BJ (cell line): ENCODE measurements at regions not wholly inside any gene's neighbourhood (a gene's known extent, or its start where the extent isn't known, plus 50 kb on each side); places are given as distances from the start of the nearest gene placed in this dataset.

Experiments
- CTCF ChIA-PET: fragments of 350-600 bp; formaldehyde crosslinking; extraction: SDS; loops from one replicate; lab custom pipeline; 2021; ENCODE audit warnings: antibody characterized with exemption, inconsistent platforms; lab: Yijun Ruan, JAX
- POLR2A ChIA-PET: fragments of 300-600 bp; sonication (Branson Sonifier 250); formaldehyde crosslinking; extraction: SDS; loops from one replicate; lab custom pipeline; 2021; ENCODE audit warnings: antibody characterized with exemption; lab: Charles Lee
- DNase-seq: peaks from one replicate; pipeline ENCODE4 v3.0.0-alpha.2; 2011; ENCODE audit warnings: low read depth
- H3K27me3 ChIP-seq: 2 replicates; pipeline ENCODE4 v1.6.0; 2011; ENCODE audit warnings: low read length; ENCODE audit not compliant: control insufficient read depth, insufficient read depth
- H3K36me3 ChIP-seq: 2 replicates; pipeline ENCODE4 v1.5.1; 2011; ENCODE audit warnings: low read length; ENCODE audit not compliant: control insufficient read depth, insufficient read depth
- H3K4me3 ChIP-seq: 2 replicates; pipeline ENCODE4 v1.5.1; 2011; ENCODE audit warnings: low read depth, mild to moderate bottlenecking, control low read depth, low read length
- CTCF ChIP-seq: IDR thresholded peaks from 2 replicates; pipeline ENCODE4 v1.5.1; 2011; ENCODE audit warnings: low read depth, mild to moderate bottlenecking, control low read depth, inconsistent platforms, low read length, moderate library complexity; ENCODE audit not compliant: insufficient read depth

- Histone ChIP-seq H3K27me3 (no peaks in the 10 kb centered on the region), H3K4me3 (no peak overlapping the region), H3K36me3 (no peaks in the 10 kb centered on the region)
- POLR2A ChIA-PET, result no interaction called here
- no peak for TF ChIP-seq CTCF
- CTCF ChIA-PET, result interaction anchor here (1.3 kb wide), 1 partner anchor 1116 kb away, joined by 3 read pairs; no protein-coding TSS in a partner anchor
- DNase-seq, result no peak
These were observed 206.7 kb downstream of the SETD4 start for GRCh38 chr21:35853321-35854239.

GRCh38 chr21:35852820-35853219 is 207.5 kb downstream of the SETD4 start:
- TF ChIP-seq CTCF, result no peak
- ChIA-PET CTCF (interaction anchor here (1.2 kb wide), 1 partner anchor 29 kb away, joined by 6 read pairs; no protein-coding TSS in a partner anchor), POLR2A (no interaction called here)
- Histone ChIP-seq H3K4me3 (no peak overlapping the region), H3K27me3 (no peaks in the 10 kb centered on the region), H3K36me3 (no peaks in the 10 kb centered on the region)
- no peak for DNase-seq

- peak overlapping the region; percentile 18; the same call in 1 of the 2 replicates for H3K4me3 ChIP-seq
- ChIA-PET CTCF (interaction anchor here (0.9 to 2.6 kb wide), 10 partner anchors 9 to 1105 kb away, joined by 3 to 16 read pairs (median 4); no protein-coding TSS in a partner anchor), POLR2A (interaction anchor here (0.6 to 1.2 kb wide), 2 partner anchors 11 to 239 kb away, joined by 3 to 4 read pairs; no protein-coding TSS in a partner anchor)
These were observed 209.7 kb downstream of the SETD4 start for GRCh38 chr21:35850542-35851103.

GRCh38 chr21:35850029-35850428 is 210.3 kb downstream of the SETD4 start:
- no peak for TF ChIP-seq CTCF
- no peak overlapping the region for H3K4me3 ChIP-seq
- DNase-seq, result peak; percentile 62
- POLR2A ChIA-PET, result interaction anchor here (0.6 to 1.2 kb wide), 6 partner anchors 12 to 380 kb away, joined by 3 to 7 read pairs (median 4); no protein-coding TSS in a partner anchor
- CTCF ChIA-PET, result interaction anchor here (0.6 to 2.6 kb wide), 14 partner anchors 9 to 1104 kb away, joined by 3 to 16 read pairs (median 4); no protein-coding TSS in a partner anchor
- no peaks in the 10 kb centered on the region for H3K27me3 ChIP-seq
- H3K36me3 ChIP-seq, result no peaks in the 10 kb centered on the region

More at GRCh38 chr21:35850542-35851103, 209.7 kb downstream of the SETD4 start:
- TF ChIP-seq CTCF, result no peak
- H3K36me3 ChIP-seq, result no peaks in the 10 kb centered on the region
- no peaks in the 10 kb centered on the region for H3K27me3 ChIP-seq
- DNase-seq, result no peak

- ChIA-PET CTCF (interaction anchor here (1.0 to 2.6 kb wide), 6 partner anchors 9 to 961 kb away, joined by 3 to 16 read pairs (median 6); no protein-coding TSS in a partner anchor), POLR2A (no interaction called here)
- DNase-seq, result no peak
- Histone ChIP-seq H3K27me3 (no peaks in the 10 kb centered on the region), H3K4me3 (no peak overlapping the region), H3K36me3 (no peaks in the 10 kb centered on the region)
- TF ChIP-seq CTCF, result no peak
These were observed 211.2 kb downstream of the SETD4 start for GRCh38 chr21:35849144-35849543.
